HEK293 (cell line): ENCODE measurements at regions not wholly inside any gene's neighbourhood (a gene's known extent, or its start where the extent isn't known, plus 50 kb on each side); places are given as distances from the start of the nearest gene placed in this dataset.

ENCODE experiments used
- CTCF ChIA-PET: fragments of 350-600 bp; formaldehyde crosslinking; extraction: SDS; loops from one replicate; lab custom pipeline; 2021; ENCODE audit warnings: antibody characterized with exemption; lab: Yijun Ruan, JAX
- POLR2A ChIA-PET: fragments of 300-600 bp; formaldehyde crosslinking; extraction: SDS; loops from one replicate; lab custom pipeline; 2020; ENCODE audit warnings: antibody characterized with exemption, inconsistent platforms; lab: Yijun Ruan, JAX
- H3K27ac ChIP-seq: fragments of 200-500 bp; sonication (Bioruptor generic); 2 replicates; pipeline ENCODE4 v1.5.1; 2014; ENCODE audit warnings: low read depth, low read length, control low read depth, inconsistent platforms; ENCODE audit errors: extremely low read depth
- H3K36me3 ChIP-seq, 2 experiments: fragments of 200-500 bp in 1 of 2; sonication (Bioruptor generic) in 1 of 2; 1 replicate in 1 of 2; 2 replicates in 1 of 2; pipeline ENCODE4 v1.5.1; 2014 to 2017; ENCODE audit warnings: inconsistent platforms in 2 of 2, low read length in 2 of 2; ENCODE audit not compliant: control insufficient read depth in 2 of 2, insufficient read depth in 1 of 2
- H3K4me1 ChIP-seq: fragments of 200-500 bp; sonication (Bioruptor generic); 2 replicates; pipeline ENCODE4 v1.5.1; 2014; ENCODE audit warnings: mild to moderate bottlenecking, low read length, inconsistent platforms; ENCODE audit not compliant: control insufficient read depth, insufficient read depth
- H3K4me3 ChIP-seq: 2 replicates; pipeline ENCODE4 v1.5.1; 2011; ENCODE audit warnings: low read depth, mild to moderate bottlenecking, control low read depth, low read length, moderate library complexity
- H3K9me3 ChIP-seq: fragments of 200-500 bp; sonication (Bioruptor generic); 2 replicates; pipeline ENCODE4 v1.5.1; 2014; ENCODE audit warnings: low read depth, low read length, inconsistent platforms; ENCODE audit not compliant: control insufficient read depth, insufficient read depth
- EGR2 ChIP-seq: fragments of 450-650 bp; formaldehyde crosslinking; IDR thresholded peaks from 2 replicates; pipeline ENCODE4 v1.5.1; 2016; ENCODE audit warnings: low read depth, missing biosample characterization, missing genetic modification characterization
- GLI2 ChIP-seq: fragments of 450-650 bp; formaldehyde crosslinking; IDR thresholded peaks from 2 replicates; pipeline ENCODE4; 2017; ENCODE audit warnings: missing biosample characterization, missing genetic modification characterization, low read depth, borderline replicate concordance
- HOXC10 ChIP-seq: sonication (generic); formaldehyde crosslinking; IDR thresholded peaks from 2 replicates; pipeline ENCODE4 v1.8.1; 2023; ENCODE audit warnings: mild to moderate bottlenecking, missing genetic modification reagents
- MEIS1 ChIP-seq: sonication (generic); formaldehyde crosslinking; IDR thresholded peaks from 2 replicates; pipeline ENCODE4 v1.8.1; 2022; ENCODE audit warnings: missing genetic modification reagents, mild to moderate bottlenecking, borderline replicate concordance
- MZF1 ChIP-seq: fragments of 450-650 bp; formaldehyde crosslinking; IDR thresholded peaks from 2 replicates; pipeline ENCODE4 v1.5.1; 2017; ENCODE audit warnings: missing biosample characterization, missing genetic modification characterization, borderline replicate concordance
- RBAK ChIP-seq: fragments of 450-650 bp; formaldehyde crosslinking; IDR thresholded peaks from 2 replicates; pipeline ENCODE4 v1.5.1; 2016; ENCODE audit warnings: missing biosample characterization, missing genetic modification characterization
- ZFP41 ChIP-seq: fragments of 450-650 bp; formaldehyde crosslinking; IDR thresholded peaks from 2 replicates; pipeline ENCODE4 v1.5.1; 2016; ENCODE audit warnings: missing biosample characterization, missing genetic modification characterization, borderline replicate concordance
- ZNF473 ChIP-seq: fragments of 450-650 bp; formaldehyde crosslinking; IDR thresholded peaks from 2 replicates; pipeline ENCODE4 v1.5.1; 2017; ENCODE audit warnings: missing biosample characterization, missing genetic modification characterization
- ZNF48 ChIP-seq: fragments of 450-650 bp; formaldehyde crosslinking; IDR thresholded peaks from 2 replicates; pipeline ENCODE4 v1.5.1; 2016; ENCODE audit warnings: missing biosample characterization, missing genetic modification characterization
- ZNF548 ChIP-seq: fragments of 450-650 bp; formaldehyde crosslinking; IDR thresholded peaks from 2 replicates; pipeline ENCODE4 v1.5.1; 2016; ENCODE audit warnings: missing biosample characterization, missing genetic modification characterization
- ZNF596 ChIP-seq: fragments of 450-650 bp; IDR thresholded peaks from 2 replicates; pipeline ENCODE4 v1.5.0; 2018; ENCODE audit warnings: missing biosample characterization, mild to moderate bottlenecking, missing genetic modification characterization, moderate library complexity
- ZNF664 ChIP-seq: fragments of 450-650 bp; formaldehyde crosslinking; IDR thresholded peaks from 2 replicates; pipeline ENCODE4 v1.5.1; 2016; ENCODE audit warnings: missing biosample characterization, missing genetic modification characterization
- ZNF707 ChIP-seq: fragments of 450-650 bp; formaldehyde crosslinking; IDR thresholded peaks from 2 replicates; pipeline ENCODE4 v1.5.1; 2016; ENCODE audit warnings: missing biosample characterization, missing genetic modification characterization
- ZNF776 ChIP-seq: fragments of 450-650 bp; formaldehyde crosslinking; IDR thresholded peaks from 2 replicates; pipeline ENCODE4 v1.5.0; 2017; ENCODE audit warnings: missing biosample characterization, missing genetic modification characterization, borderline replicate concordance
- ZNF785 ChIP-seq: fragments of 450-650 bp; formaldehyde crosslinking; IDR thresholded peaks from 2 replicates; pipeline ENCODE4 v1.5.1; 2016; ENCODE audit warnings: missing biosample characterization, missing genetic modification characterization
- TF ChIP-seq, protein P1 (sequence below): fragments of 450-650 bp; formaldehyde crosslinking; IDR thresholded peaks from 2 replicates; pipeline ENCODE4 v1.5.1; 2016; ENCODE audit warnings: missing biosample characterization, missing genetic modification characterization
- TF ChIP-seq, protein P2 (sequence below): fragments of 450-650 bp; formaldehyde crosslinking; IDR thresholded peaks from 2 replicates; pipeline ENCODE4 v1.5.1; 2016; ENCODE audit warnings: missing biosample characterization, missing genetic modification characterization
- TF ChIP-seq, protein P3 (sequence below): fragments of 450-650 bp; formaldehyde crosslinking; IDR thresholded peaks from 2 replicates; pipeline ENCODE4 v1.5.1; 2017; ENCODE audit warnings: missing biosample characterization, missing genetic modification characterization
- TF ChIP-seq, protein P4 (sequence below): fragments of 450-650 bp; formaldehyde crosslinking; IDR thresholded peaks from 2 replicates; pipeline ENCODE4 v1.5.1; 2016; ENCODE audit warnings: missing biosample characterization, missing genetic modification characterization

DNA sequence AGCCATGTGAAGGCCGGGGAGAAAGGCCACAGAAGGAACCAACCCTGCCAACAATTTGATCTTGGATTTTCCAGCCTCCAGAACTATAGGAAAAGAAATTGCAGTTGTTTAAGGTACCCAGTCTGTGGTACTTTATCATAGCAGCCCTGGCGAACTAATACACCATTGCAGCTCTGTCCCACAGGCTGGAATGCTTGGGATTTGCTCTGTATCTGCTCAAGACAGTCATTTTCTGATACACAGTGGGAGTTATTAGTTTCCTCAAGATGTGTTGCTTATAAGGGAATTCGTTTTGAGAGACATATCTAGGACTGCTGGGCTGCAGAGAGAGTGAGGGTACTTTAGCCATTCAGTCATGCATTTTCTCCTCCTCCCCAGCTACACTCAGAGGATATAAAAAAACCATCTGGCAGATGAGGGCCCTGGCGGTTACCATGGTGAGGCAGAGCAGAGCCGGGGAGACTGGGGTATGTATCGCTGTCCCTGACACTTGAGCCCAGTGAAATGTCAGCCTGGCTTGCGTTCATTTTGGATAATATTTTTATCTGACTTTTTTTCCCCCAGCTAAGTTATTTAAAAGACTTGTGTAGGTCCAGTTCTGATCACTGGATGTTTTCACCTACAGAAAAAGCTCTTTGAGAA lies 104.6 kb downstream of the DIRAS3 start:
- Histone ChIP-seq H3K9me3 (no peaks in the 10 kb centered on the region), H3K36me3 (no peaks in the 10 kb centered on the region), H3K4me3 (no peak overlapping the region), H3K27ac (no peak overlapping the region), H3K4me1 (no peaks in the 10 kb centered on the region)
- POLR2A ChIA-PET, result no interaction called here
- TF ChIP-seq, protein P1, sequence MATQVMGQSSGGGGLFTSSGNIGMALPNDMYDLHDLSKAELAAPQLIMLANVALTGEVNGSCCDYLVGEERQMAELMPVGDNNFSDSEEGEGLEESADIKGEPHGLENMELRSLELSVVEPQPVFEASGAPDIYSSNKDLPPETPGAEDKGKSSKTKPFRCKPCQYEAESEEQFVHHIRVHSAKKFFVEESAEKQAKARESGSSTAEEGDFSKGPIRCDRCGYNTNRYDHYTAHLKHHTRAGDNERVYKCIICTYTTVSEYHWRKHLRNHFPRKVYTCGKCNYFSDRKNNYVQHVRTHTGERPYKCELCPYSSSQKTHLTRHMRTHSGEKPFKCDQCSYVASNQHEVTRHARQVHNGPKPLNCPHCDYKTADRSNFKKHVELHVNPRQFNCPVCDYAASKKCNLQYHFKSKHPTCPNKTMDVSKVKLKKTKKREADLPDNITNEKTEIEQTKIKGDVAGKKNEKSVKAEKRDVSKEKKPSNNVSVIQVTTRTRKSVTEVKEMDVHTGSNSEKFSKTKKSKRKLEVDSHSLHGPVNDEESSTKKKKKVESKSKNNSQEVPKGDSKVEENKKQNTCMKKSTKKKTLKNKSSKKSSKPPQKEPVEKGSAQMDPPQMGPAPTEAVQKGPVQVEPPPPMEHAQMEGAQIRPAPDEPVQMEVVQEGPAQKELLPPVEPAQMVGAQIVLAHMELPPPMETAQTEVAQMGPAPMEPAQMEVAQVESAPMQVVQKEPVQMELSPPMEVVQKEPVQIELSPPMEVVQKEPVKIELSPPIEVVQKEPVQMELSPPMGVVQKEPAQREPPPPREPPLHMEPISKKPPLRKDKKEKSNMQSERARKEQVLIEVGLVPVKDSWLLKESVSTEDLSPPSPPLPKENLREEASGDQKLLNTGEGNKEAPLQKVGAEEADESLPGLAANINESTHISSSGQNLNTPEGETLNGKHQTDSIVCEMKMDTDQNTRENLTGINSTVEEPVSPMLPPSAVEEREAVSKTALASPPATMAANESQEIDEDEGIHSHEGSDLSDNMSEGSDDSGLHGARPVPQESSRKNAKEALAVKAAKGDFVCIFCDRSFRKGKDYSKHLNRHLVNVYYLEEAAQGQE, result no peak
- TF ChIP-seq ZNF664 (tag by site-specific recombination), result no peak
- no peak for TF ChIP-seq ZNF596
- no peak for TF ChIP-seq EGR2 (tag by site-specific recombination)
- TF ChIP-seq ZNF785 (tag by site-specific recombination), result no peak
- no peak for TF ChIP-seq ZNF48 (tag by site-specific recombination)
- TF ChIP-seq, protein P2, sequence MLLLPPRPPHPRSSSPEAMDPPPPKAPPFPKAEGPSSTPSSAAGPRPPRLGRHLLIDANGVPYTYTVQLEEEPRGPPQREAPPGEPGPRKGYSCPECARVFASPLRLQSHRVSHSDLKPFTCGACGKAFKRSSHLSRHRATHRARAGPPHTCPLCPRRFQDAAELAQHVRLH (tag by site-specific recombination), result no peak
- no peak for TF ChIP-seq MEIS1 (CRISPR knock-in tag)
- TF ChIP-seq ZNF548 (tag by site-specific recombination), result no peak
- TF ChIP-seq MZF1 (tag by site-specific recombination), result no peak
- TF ChIP-seq HOXC10 (CRISPR knock-in tag), result no peak
- no peak for TF ChIP-seq ZNF707
- no peak for TF ChIP-seq RBAK (tag by site-specific recombination)
- TF ChIP-seq, protein P3, sequence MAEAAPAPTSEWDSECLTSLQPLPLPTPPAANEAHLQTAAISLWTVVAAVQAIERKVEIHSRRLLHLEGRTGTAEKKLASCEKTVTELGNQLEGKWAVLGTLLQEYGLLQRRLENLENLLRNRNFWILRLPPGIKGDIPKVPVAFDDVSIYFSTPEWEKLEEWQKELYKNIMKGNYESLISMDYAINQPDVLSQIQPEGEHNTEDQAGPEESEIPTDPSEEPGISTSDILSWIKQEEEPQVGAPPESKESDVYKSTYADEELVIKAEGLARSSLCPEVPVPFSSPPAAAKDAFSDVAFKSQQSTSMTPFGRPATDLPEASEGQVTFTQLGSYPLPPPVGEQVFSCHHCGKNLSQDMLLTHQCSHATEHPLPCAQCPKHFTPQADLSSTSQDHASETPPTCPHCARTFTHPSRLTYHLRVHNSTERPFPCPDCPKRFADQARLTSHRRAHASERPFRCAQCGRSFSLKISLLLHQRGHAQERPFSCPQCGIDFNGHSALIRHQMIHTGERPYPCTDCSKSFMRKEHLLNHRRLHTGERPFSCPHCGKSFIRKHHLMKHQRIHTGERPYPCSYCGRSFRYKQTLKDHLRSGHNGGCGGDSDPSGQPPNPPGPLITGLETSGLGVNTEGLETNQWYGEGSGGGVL, result no peak
- no peak for TF ChIP-seq ZFP41
- no peak for TF ChIP-seq ZNF473
- TF ChIP-seq, protein P4, sequence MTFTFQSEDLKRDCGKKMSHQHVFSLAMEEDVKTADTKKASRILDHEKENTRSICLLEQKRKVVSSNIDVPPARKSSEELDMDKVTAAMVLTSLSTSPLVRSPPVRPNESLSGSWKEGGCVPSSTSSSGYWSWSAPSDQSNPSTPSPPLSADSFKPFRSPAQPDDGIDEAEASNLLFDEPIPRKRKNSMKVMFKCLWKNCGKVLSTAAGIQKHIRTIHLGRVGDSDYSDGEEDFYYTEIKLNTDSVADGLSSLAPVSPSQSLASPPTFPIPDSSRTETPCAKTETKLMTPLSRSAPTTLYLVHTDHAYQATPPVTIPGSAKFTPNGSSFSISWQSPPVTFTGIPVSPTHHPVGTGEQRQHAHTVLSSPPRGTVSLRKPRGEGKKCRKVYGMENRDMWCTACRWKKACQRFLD (tag by site-specific recombination), result no peak
- CTCF ChIA-PET, result no interaction called here

DNA sequence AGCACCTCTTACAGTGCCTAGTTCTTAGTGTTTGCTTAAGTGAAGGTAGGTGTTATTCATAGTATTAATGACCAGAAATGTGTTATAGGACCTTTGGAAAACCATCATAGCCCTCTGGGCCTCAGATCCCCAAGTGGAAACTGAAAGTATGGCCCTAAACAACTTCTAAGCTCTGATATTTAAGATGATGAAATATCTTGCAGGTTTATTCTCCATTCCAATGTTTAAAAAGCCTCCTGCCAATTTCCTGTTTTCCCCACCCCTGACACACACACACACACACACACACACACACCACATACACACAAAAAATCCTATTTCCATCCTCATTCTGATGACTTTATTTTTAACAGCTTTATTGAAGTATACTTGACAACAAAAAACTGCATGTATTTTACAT lies 108.2 kb downstream of the DIRAS3 start:
- H3K36me3 ChIP-seq, result no peaks in the 10 kb centered on the region
- no peak overlapping the region for H3K27ac ChIP-seq
- POLR2A ChIA-PET, result no interaction called here
- TF ChIP-seq ZNF548 (tag by site-specific recombination), result no peak
- no peak for TF ChIP-seq ZNF776 (tag by site-specific recombination)
- no peak for TF ChIP-seq GLI2
- no peak overlapping the region for H3K4me3 ChIP-seq
- no peaks in the 10 kb centered on the region for H3K9me3 ChIP-seq
- H3K4me1 ChIP-seq, result no peaks in the 10 kb centered on the region
- CTCF ChIA-PET, result interaction anchor here (0.5 to 1.4 kb wide), 3 partner anchors 88 to 340 kb away, joined by 3 to 5 read pairs (median 3); no protein-coding TSS in a partner anchor
